ENCODE measurements at regions not wholly inside any gene's neighbourhood (a gene's known extent, or its start where the extent isn't known, plus 50 kb on each side); places are given as distances from the start of the nearest gene placed in this dataset.

DNA sequence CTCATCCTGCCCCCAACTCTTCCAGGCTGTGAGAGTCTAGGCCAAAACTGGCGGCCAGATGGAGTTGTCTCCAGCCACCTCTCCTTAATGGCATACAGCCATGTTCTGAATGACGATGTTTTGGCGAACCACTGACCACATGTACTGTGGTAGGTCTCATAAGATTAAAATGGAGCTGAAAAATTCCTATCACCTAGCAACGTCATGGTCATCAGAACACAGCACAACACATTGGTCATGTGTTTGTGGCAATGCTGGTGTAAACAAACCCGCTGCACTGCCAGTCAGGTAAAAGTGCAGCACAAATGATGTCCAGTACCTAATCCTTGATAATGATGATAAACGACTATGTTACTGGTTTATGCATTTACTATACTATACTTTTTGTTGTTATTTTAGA, 290.0 kb upstream of the MKI67 start:
- FAIRE-seq (no peak), ATAC-seq (no peak), DNase-seq (ENCODE audit: low spot score) (no peak)
- H3K36me3 ChIP-seq (replicated peaks in 1 of 2; ENCODE audit: control insufficient read depth in 1 of 2, insufficient read depth in 2 of 2, low read length in 2 of 2): no peaks in the 10 kb centered on the region
- in situ Hi-C loops (cut with HindIII; ENCODE audit: extremely low pct_ligation_motif_present, low pct_unique_long_range_greater_than_20kb) (no loop called here), intact Hi-C loops (cut with micrococcal nuclease; ENCODE audit: unreplicated experiment) (no loop called here)
- peaks cover 0 to 6% of the 10 kb centered on the region in 2 experiments; a peak in 1 of 5 replicates for H3K27me3 ChIP-seq (ENCODE audit: control insufficient read depth in 1 of 2, insufficient read depth in 2 of 2, low read length in 2 of 2)
- H4K20me1 ChIP-seq (ENCODE audit: insufficient read depth, low read length): no peaks in the 10 kb centered on the region
- H2AFZ ChIP-seq (ENCODE audit: low read length): no peak overlapping the region
- H3K4me3 ChIP-seq (replicated peaks in 1 of 3; ENCODE audit: insufficient read depth in 1 of 3, low read depth in 2 of 3, low read length in 3 of 3): no peak overlapping the region
- TF ChIP-seq, protein P1, sequence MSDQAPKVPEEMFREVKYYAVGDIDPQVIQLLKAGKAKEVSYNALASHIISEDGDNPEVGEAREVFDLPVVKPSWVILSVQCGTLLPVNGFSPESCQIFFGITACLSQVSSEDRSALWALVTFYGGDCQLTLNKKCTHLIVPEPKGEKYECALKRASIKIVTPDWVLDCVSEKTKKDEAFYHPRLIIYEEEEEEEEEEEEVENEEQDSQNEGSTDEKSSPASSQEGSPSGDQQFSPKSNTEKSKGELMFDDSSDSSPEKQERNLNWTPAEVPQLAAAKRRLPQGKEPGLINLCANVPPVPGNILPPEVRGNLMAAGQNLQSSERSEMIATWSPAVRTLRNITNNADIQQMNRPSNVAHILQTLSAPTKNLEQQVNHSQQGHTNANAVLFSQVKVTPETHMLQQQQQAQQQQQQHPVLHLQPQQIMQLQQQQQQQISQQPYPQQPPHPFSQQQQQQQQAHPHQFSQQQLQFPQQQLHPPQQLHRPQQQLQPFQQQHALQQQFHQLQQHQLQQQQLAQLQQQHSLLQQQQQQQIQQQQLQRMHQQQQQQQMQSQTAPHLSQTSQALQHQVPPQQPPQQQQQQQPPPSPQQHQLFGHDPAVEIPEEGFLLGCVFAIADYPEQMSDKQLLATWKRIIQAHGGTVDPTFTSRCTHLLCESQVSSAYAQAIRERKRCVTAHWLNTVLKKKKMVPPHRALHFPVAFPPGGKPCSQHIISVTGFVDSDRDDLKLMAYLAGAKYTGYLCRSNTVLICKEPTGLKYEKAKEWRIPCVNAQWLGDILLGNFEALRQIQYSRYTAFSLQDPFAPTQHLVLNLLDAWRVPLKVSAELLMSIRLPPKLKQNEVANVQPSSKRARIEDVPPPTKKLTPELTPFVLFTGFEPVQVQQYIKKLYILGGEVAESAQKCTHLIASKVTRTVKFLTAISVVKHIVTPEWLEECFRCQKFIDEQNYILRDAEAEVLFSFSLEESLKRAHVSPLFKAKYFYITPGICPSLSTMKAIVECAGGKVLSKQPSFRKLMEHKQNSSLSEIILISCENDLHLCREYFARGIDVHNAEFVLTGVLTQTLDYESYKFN (CRISPR knock-in tag; conservative IDR thresholded peaks at IDR 0.05): no peak
- TF ChIP-seq CREB1 (IDR thresholded peaks at IDR 0.05) (0 out of 2 replicates have a peak, but pooled peaks have one; percentile 4), CREB1 (CRISPR knock-in tag; IDR thresholded peaks at IDR 0.05) (no peak)
- BruUV-seq (replicated peaks): no TSS peak
- H3K4me2 ChIP-seq (ENCODE audit: low read depth, low read length): no peak overlapping the region
- no peak overlapping the region for H3K9ac ChIP-seq (ENCODE audit: insufficient read depth, low read depth, low read length)
- H3K9me3 ChIP-seq (ENCODE audit: low read length): no peaks in the 10 kb centered on the region
- POLR2A ChIA-PET: no interaction called here
- no peaks in the 10 kb centered on the region for H3K79me2 ChIP-seq (ENCODE audit: insufficient read depth, low read length)
- no peak overlapping the region for H3K27ac ChIP-seq (ENCODE audit: extremely low read length, insufficient read depth, low read length)
- H3K4me1 ChIP-seq (ENCODE audit: insufficient read depth, low read length): no peaks in the 10 kb centered on the region
- CTCF ChIA-PET (ENCODE audit: low intra/inter-chr PET ratio, low total read pairs): no interaction called here
- WGBS (ENCODE audit: low lambda C conversion rate): 3% methylated on average over 6 of the region's 6 CpGs

DNA sequence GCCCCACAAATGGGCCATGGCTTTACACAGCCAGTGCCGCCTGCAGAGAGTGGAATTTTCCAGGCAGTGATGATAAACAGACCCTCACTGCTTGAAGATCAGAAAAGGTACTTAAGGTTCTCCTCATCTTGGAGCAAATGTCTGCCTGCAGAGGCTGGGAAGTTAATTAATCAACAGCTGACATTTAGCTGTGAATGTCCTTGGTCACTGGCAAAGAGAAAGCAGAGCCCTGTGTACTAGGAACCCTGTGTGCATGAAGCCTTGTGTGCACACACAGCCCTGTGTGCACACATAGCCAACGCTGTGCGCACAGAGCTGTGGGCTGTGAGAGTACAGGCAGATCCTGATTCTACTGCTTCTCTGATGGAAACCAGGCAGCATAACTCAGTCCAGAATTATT, 291.6 kb upstream of the MKI67 start:
- 100% methylated on average over 2 of the region's 3 CpGs for WGBS (ENCODE audit: low lambda C conversion rate)
- H3K4me1 ChIP-seq (ENCODE audit: insufficient read depth, low read length): no peaks in the 10 kb centered on the region
- no peaks in the 10 kb centered on the region for H3K36me3 ChIP-seq (replicated peaks in 1 of 2; ENCODE audit: control insufficient read depth in 1 of 2, insufficient read depth in 2 of 2, low read length in 2 of 2)
- no peaks in the 10 kb centered on the region for H3K79me2 ChIP-seq (ENCODE audit: insufficient read depth, low read length)
- no peak overlapping the region for H3K27ac ChIP-seq (ENCODE audit: extremely low read length, insufficient read depth, low read length)
- FAIRE-seq (no peak), ATAC-seq (no peak), DNase-seq (ENCODE audit: low spot score) (no peak)
- no peak overlapping the region for H3K4me3 ChIP-seq (replicated peaks in 1 of 3; ENCODE audit: insufficient read depth in 1 of 3, low read depth in 2 of 3, low read length in 3 of 3)
- BruUV-seq (replicated peaks): no TSS peak
- H4K20me1 ChIP-seq (ENCODE audit: insufficient read depth, low read length): no peaks in the 10 kb centered on the region
- H3K9ac ChIP-seq (ENCODE audit: insufficient read depth, low read depth, low read length): no peak overlapping the region
- intact Hi-C loops (cut with micrococcal nuclease; ENCODE audit: unreplicated experiment) (no loop called here), in situ Hi-C loops (cut with HindIII; ENCODE audit: extremely low pct_ligation_motif_present, low pct_unique_long_range_greater_than_20kb) (no loop called here)
- H3K27me3 ChIP-seq (ENCODE audit: control insufficient read depth in 1 of 2, insufficient read depth in 2 of 2, low read length in 2 of 2): peaks cover 0 to 12% of the 10 kb centered on the region in 2 experiments; a peak in 2 of 5 replicates
- no peaks in the 10 kb centered on the region for H3K9me3 ChIP-seq (ENCODE audit: low read length)
- CTCF ChIA-PET (ENCODE audit: low intra/inter-chr PET ratio, low total read pairs): no interaction called here
- H3K4me2 ChIP-seq (ENCODE audit: low read depth, low read length): no peak overlapping the region
- POLR2A ChIA-PET: no interaction called here
- H2AFZ ChIP-seq (ENCODE audit: low read length): no peak overlapping the region
- TF ChIP-seq, protein P2, sequence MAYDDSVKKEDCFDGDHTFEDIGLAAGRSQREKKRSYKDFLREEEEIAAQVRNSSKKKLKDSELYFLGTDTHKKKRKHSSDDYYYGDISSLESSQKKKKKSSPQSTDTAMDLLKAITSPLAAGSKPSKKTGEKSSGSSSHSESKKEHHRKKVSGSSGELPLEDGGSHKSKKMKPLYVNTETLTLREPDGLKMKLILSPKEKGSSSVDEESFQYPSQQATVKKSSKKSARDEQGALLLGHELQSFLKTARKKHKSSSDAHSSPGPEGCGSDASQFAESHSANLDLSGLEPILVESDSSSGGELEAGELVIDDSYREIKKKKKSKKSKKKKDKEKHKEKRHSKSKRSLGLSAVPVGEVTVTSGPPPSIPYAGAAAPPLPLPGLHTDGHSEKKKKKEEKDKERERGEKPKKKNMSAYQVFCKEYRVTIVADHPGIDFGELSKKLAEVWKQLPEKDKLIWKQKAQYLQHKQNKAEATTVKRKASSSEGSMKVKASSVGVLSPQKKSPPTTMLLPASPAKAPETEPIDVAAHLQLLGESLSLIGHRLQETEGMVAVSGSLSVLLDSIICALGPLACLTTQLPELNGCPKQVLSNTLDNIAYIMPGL (CRISPR knock-in tag; IDR thresholded peaks at IDR 0.05; ENCODE audit: borderline replicate concordance in 1 of 2, low read depth in 1 of 2): no peak
- no peak for TF ChIP-seq ZNF563 (CRISPR knock-in tag; IDR thresholded peaks at IDR 0.05)
- no peak for TF ChIP-seq CHD2 (IDR thresholded peaks at IDR 0.05; ENCODE audit: low read depth, low read length)
- no peak for TF ChIP-seq YY1 (IDR thresholded peaks at IDR 0.05; ENCODE audit: insufficient read depth, insufficient replicate concordance, low read depth, low read length)
- no peak for TF ChIP-seq RAD21 (CRISPR knock-in tag; IDR thresholded peaks at IDR 0.05)
- TF ChIP-seq ELF1 (CRISPR knock-in tag; IDR thresholded peaks at IDR 0.05): no peak
- TF ChIP-seq, protein P3, sequence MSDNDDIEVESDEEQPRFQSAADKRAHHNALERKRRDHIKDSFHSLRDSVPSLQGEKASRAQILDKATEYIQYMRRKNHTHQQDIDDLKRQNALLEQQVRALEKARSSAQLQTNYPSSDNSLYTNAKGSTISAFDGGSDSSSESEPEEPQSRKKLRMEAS (IDR thresholded peaks at IDR 0.05): no peak
- no peak for TF ChIP-seq RNF2 (conservative IDR thresholded peaks at IDR 0.05; ENCODE audit: low read depth)
- no peak for TF ChIP-seq MEIS2 (CRISPR knock-in tag; IDR thresholded peaks at IDR 0.05)
- TF ChIP-seq ZMYM3 (CRISPR knock-in tag; IDR thresholded peaks at IDR 0.05): no peak
- TF ChIP-seq RBM39 (IDR thresholded peaks at IDR 0.05; ENCODE audit: low read depth, low read length, poor library complexity, severe bottlenecking): no peak

Data from HepG2 (cell line).